GM12865 (cell line): ENCODE measurements at regions not wholly inside any gene's neighbourhood (a gene's known extent, or its start where the extent isn't known, plus 50 kb on each side); places are given as distances from the start of the nearest gene placed in this dataset.

Experiments
- DNase-seq: peaks from one replicate; pipeline ENCODE4 v3.0.0; 2010; ENCODE audit warnings: low read depth
- H3K4me3 ChIP-seq: 2 replicates; pipeline ENCODE4 v1.5.1; 2011; ENCODE audit warnings: mild to moderate bottlenecking, low read depth, low read length, control low read depth
- CTCF ChIP-seq: IDR thresholded peaks from 2 replicates; pipeline ENCODE4 v1.5.1; 2011; ENCODE audit warnings: low read length, control low read depth, low read depth, inconsistent platforms; ENCODE audit not compliant: insufficient read depth; ENCODE audit errors: missing control alignments

GRCh38 chr1:82466891-82467290 is 666.2 kb downstream of the ADGRL2 start:
- no peak for DNase-seq
- no peak overlapping the region for H3K4me3 ChIP-seq
- TF ChIP-seq CTCF, result no peak

GRCh38 chr1:82466416-82466815 is 665.7 kb downstream of the ADGRL2 start:
- TF ChIP-seq CTCF, result no peak
- no peak overlapping the region for H3K4me3 ChIP-seq
- no peak for DNase-seq

- no peak for TF ChIP-seq CTCF
- H3K4me3 ChIP-seq, result no peak overlapping the region
- no peak for DNase-seq
These were observed 664.3 kb downstream of the ADGRL2 start for GRCh38 chr1:82465024-82465423.

GRCh38 chr1:82464362-82465001 is 663.7 kb downstream of the ADGRL2 start:
- no peak for TF ChIP-seq CTCF
- DNase-seq, result no peak
- no peak overlapping the region for H3K4me3 ChIP-seq

GRCh38 chr1:82463951-82464350 is 663.2 kb downstream of the ADGRL2 start:
- no peak for TF ChIP-seq CTCF
- no peak for DNase-seq
- no peak overlapping the region for H3K4me3 ChIP-seq

GRCh38 chr1:82462366-82462765 is 661.6 kb downstream of the ADGRL2 start:
- no peak overlapping the region for H3K4me3 ChIP-seq
- DNase-seq, result no peak
- no peak for TF ChIP-seq CTCF

GRCh38 chr1:82455342-82455741 is 654.6 kb downstream of the ADGRL2 start:
- DNase-seq, result no peak
- TF ChIP-seq CTCF, result no peak
- no peak overlapping the region for H3K4me3 ChIP-seq
